ENCODE measurements at regions not wholly inside any gene's neighbourhood (a gene's known extent, or its start where the extent isn't known, plus 50 kb on each side); places are given as distances from the start of the nearest gene placed in this dataset.

DNA sequence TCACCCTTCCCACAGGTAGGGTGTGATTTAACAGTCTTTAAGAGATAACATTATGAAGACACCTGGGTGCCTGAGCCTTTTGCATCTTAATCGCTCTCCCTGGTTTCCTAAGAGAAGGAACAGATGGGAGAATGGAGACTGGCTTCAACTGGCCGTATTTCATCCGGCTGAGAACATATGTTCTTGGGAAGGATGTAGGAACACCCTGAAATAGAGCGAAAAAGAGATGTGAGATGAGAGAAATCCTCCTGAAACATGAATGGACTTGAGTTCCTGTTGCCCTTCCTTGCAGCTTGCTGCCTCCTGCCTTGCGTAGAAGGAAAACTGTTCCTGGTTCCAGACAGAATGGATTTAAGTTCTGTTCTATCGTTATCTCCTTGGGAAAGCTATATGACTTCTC lies 385.4 kb upstream of the RBFOX1 start (continued):
- TF ChIP-seq, protein P1, sequence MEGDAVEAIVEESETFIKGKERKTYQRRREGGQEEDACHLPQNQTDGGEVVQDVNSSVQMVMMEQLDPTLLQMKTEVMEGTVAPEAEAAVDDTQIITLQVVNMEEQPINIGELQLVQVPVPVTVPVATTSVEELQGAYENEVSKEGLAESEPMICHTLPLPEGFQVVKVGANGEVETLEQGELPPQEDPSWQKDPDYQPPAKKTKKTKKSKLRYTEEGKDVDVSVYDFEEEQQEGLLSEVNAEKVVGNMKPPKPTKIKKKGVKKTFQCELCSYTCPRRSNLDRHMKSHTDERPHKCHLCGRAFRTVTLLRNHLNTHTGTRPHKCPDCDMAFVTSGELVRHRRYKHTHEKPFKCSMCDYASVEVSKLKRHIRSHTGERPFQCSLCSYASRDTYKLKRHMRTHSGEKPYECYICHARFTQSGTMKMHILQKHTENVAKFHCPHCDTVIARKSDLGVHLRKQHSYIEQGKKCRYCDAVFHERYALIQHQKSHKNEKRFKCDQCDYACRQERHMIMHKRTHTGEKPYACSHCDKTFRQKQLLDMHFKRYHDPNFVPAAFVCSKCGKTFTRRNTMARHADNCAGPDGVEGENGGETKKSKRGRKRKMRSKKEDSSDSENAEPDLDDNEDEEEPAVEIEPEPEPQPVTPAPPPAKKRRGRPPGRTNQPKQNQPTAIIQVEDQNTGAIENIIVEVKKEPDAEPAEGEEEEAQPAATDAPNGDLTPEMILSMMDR (IDR thresholded peaks at IDR 0.05 in 2 of 3, conservative IDR thresholded peaks at IDR 0.05 in 1 of 3; ENCODE audit: borderline replicate concordance in 1 of 3, insufficient read depth in 1 of 3, low read depth in 2 of 3, low read length in 2 of 3): no peak
- TF ChIP-seq ELF1 (IDR thresholded peaks at IDR 0.05; ENCODE audit: borderline replicate concordance, low read depth): no peak

DNA sequence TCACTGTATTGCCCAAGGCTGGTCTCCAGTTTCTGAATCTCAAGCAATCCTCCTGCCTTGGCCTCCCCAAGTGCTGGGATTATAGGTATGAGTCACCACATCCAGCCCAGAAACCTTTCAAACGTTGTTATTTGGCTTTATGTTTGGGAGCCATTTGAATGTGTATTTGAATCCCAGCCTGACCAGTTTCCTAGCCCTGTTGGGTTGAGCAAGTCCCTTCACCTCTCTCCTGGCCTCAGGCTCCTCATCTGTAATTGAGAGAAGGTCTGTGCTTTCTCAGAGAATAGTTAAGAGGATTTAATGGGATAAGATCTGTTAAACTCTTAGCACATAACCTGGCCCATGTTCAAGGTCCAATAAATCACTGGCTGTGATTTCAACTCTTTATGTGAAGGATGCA lies 385.8 kb upstream of the RBFOX1 start:
- Histone ChIP-seq H3K27ac (ENCODE audit: low read depth, low read length) (no peak overlapping the region), H3K9me2 (ENCODE audit: insufficient read depth) (no peaks in the 10 kb centered on the region), H3K4me1 (ENCODE audit: control insufficient read depth in 1 of 2, insufficient read depth in 2 of 2, low read length in 2 of 2) (no peaks in the 10 kb centered on the region), H3K9ac (ENCODE audit: low read length) (no peak overlapping the region), H3K4me2 (ENCODE audit: low read length) (no peak overlapping the region), H3K9me3 (ENCODE audit: control insufficient read depth in 1 of 2, insufficient read depth in 1 of 2, low read depth in 1 of 2, low read length in 2 of 2) (no peaks in the 10 kb centered on the region), H3K79me2 (ENCODE audit: insufficient read depth, low read length) (no peaks in the 10 kb centered on the region), H3K4me3 (replicated peaks in 1 of 2; ENCODE audit: low read depth in 1 of 2, low read length in 2 of 2) (no peak overlapping the region), H4K20me1 (ENCODE audit: insufficient read depth) (no peaks in the 10 kb centered on the region), H2AFZ (ENCODE audit: low read depth, low read length, poor library complexity, severe bottlenecking) (no peak overlapping the region), H3K27me3 (ENCODE audit: insufficient read depth, low read length) (no peaks in the 10 kb centered on the region), H3K36me3 (ENCODE audit: control insufficient read depth in 1 of 2, insufficient read depth in 2 of 2, low read length in 2 of 2) (no peaks in the 10 kb centered on the region)
- DNase-seq (ENCODE audit: low read depth, low spot score): no peak
- TF ChIP-seq, protein P2, sequence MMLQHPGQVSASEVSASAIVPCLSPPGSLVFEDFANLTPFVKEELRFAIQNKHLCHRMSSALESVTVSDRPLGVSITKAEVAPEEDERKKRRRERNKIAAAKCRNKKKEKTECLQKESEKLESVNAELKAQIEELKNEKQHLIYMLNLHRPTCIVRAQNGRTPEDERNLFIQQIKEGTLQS (IDR thresholded peaks at IDR 0.05): no peak
- TF ChIP-seq, protein P3, sequence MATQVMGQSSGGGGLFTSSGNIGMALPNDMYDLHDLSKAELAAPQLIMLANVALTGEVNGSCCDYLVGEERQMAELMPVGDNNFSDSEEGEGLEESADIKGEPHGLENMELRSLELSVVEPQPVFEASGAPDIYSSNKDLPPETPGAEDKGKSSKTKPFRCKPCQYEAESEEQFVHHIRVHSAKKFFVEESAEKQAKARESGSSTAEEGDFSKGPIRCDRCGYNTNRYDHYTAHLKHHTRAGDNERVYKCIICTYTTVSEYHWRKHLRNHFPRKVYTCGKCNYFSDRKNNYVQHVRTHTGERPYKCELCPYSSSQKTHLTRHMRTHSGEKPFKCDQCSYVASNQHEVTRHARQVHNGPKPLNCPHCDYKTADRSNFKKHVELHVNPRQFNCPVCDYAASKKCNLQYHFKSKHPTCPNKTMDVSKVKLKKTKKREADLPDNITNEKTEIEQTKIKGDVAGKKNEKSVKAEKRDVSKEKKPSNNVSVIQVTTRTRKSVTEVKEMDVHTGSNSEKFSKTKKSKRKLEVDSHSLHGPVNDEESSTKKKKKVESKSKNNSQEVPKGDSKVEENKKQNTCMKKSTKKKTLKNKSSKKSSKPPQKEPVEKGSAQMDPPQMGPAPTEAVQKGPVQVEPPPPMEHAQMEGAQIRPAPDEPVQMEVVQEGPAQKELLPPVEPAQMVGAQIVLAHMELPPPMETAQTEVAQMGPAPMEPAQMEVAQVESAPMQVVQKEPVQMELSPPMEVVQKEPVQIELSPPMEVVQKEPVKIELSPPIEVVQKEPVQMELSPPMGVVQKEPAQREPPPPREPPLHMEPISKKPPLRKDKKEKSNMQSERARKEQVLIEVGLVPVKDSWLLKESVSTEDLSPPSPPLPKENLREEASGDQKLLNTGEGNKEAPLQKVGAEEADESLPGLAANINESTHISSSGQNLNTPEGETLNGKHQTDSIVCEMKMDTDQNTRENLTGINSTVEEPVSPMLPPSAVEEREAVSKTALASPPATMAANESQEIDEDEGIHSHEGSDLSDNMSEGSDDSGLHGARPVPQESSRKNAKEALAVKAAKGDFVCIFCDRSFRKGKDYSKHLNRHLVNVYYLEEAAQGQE (IDR thresholded peaks at IDR 0.05; ENCODE audit: low read depth): no peak
- TF ChIP-seq EZH2phosphoT487 (IDR thresholded peaks at IDR 0.05; ENCODE audit: borderline replicate concordance): no peak
- TF ChIP-seq, protein P4, sequence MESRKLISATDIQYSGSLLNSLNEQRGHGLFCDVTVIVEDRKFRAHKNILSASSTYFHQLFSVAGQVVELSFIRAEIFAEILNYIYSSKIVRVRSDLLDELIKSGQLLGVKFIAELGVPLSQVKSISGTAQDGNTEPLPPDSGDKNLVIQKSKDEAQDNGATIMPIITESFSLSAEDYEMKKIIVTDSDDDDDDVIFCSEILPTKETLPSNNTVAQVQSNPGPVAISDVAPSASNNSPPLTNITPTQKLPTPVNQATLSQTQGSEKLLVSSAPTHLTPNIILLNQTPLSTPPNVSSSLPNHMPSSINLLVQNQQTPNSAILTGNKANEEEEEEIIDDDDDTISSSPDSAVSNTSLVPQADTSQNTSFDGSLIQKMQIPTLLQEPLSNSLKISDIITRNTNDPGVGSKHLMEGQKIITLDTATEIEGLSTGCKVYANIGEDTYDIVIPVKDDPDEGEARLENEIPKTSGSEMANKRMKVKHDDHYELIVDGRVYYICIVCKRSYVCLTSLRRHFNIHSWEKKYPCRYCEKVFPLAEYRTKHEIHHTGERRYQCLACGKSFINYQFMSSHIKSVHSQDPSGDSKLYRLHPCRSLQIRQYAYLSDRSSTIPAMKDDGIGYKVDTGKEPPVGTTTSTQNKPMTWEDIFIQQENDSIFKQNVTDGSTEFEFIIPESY (IDR thresholded peaks at IDR 0.05; ENCODE audit: extremely low read depth, insufficient replicate concordance, low read length): no peak
- TF ChIP-seq ELF1 (IDR thresholded peaks at IDR 0.05; ENCODE audit: borderline replicate concordance, low read depth): no peak
- no peak for TF ChIP-seq POLR2AphosphoS5 (IDR thresholded peaks at IDR 0.05; ENCODE audit: low read depth, low read length)
- TF ChIP-seq, protein P5, sequence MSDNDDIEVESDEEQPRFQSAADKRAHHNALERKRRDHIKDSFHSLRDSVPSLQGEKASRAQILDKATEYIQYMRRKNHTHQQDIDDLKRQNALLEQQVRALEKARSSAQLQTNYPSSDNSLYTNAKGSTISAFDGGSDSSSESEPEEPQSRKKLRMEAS (IDR thresholded peaks at IDR 0.05): no peak
- TF ChIP-seq, protein P1 (IDR thresholded peaks at IDR 0.05 in 2 of 3, conservative IDR thresholded peaks at IDR 0.05 in 1 of 3; ENCODE audit: borderline replicate concordance in 1 of 3, insufficient read depth in 1 of 3, low read depth in 2 of 3, low read length in 2 of 3): no peak
- TF ChIP-seq POLR2A (IDR thresholded peaks at IDR 0.05; ENCODE audit: borderline replicate concordance, extremely low read depth, insufficient read depth, insufficient read length): no peak
- TF ChIP-seq EGR1 (IDR thresholded peaks at IDR 0.05; ENCODE audit: low read depth): no peak
- ATAC-seq: no peak
- intact Hi-C loops (cut with micrococcal nuclease): no loop called here
- RAD21 ChIA-PET (ENCODE audit: low non-redundant PET in 1 of 2, low total read pairs in 2 of 2, uncharacterized antibody in 2 of 2, unreplicated experiment in 2 of 2): no interaction called here
- no TSS peak for BruUV-seq (replicated peaks)
- CTCF ChIA-PET: no interaction called here
- POLR2A ChIA-PET: no interaction called here
